Common myeloid progenitor, CD34-positive (primary cell): ENCODE measurements at regions not wholly inside any gene's neighbourhood (a gene's known extent, or its start where the extent isn't known, plus 50 kb on each side); places are given as distances from the start of the nearest gene placed in this dataset.

ENCODE experiments used
- CTCF ChIA-PET: fragments of 350-600 bp; sonication (Branson Sonifier 250); formaldehyde crosslinking; loops from one replicate; lab custom pipeline; 2021; ENCODE audit warnings: antibody characterized with exemption; lab: Charles Lee
- POLR2A ChIA-PET: fragments of 350-600 bp; sonication (Branson Sonifier 250); formaldehyde crosslinking; loops from one replicate; lab custom pipeline; 2021; ENCODE audit warnings: antibody characterized with exemption; lab: Charles Lee
- DNase-seq, 3 donors: peaks; one replicate each; pipeline versions ENCODE4 v3.0.0 to v3.0.0-alpha.2; 2013
- H3K27ac ChIP-seq, 2 experiments: 1 replicate in 1 of 2; 2 replicates in 1 of 2; pipeline ENCODE4 v1.7.0; 2013; ENCODE audit warnings: inconsistent platforms in 2 of 2, low read length in 2 of 2, mild to moderate bottlenecking in 2 of 2, low read depth in 1 of 2, moderate library complexity in 1 of 2; ENCODE audit not compliant: severe bottlenecking in 2 of 2, insufficient read depth in 1 of 2, poor library complexity in 1 of 2
- H3K27me3 ChIP-seq, 5 experiments: replicated peaks in 2 of 5; 1 replicate in 3 of 5; 2 replicates in 2 of 5; pipeline versions ENCODE4 v1.6.1 to v1.7.0; 2013; ENCODE audit warnings: low read length in 4 of 5, mild to moderate bottlenecking in 2 of 5, moderate library complexity in 2 of 5, inconsistent platforms in 1 of 5; ENCODE audit not compliant: insufficient read depth in 5 of 5, control insufficient read depth in 4 of 5
- H3K36me3 ChIP-seq, 4 experiments: 1 replicate in 2 of 4; 2 replicates in 2 of 4; pipeline versions ENCODE4 v1.6.1 to v1.7.0; 2013; ENCODE audit warnings: low read length in 3 of 4, control low read depth in 1 of 4, mild to moderate bottlenecking in 1 of 4; ENCODE audit not compliant: control insufficient read depth in 4 of 4, insufficient read depth in 4 of 4
- H3K4me1 ChIP-seq, 4 experiments: 1 replicate in 3 of 4; 2 replicates in 1 of 4; pipeline versions ENCODE4 v1.6.1 to v1.7.1; 2013; ENCODE audit warnings: low read length in 3 of 4, mild to moderate bottlenecking in 3 of 4, control low read depth in 1 of 4, inconsistent platforms in 1 of 4, moderate library complexity in 1 of 4; ENCODE audit not compliant: control insufficient read depth in 4 of 4, insufficient read depth in 4 of 4; ENCODE audit errors: control extremely low read depth in 1 of 4
- H3K4me3 ChIP-seq, 7 experiments: 1 replicate in 4 of 7; 2 replicates in 3 of 7; pipeline versions ENCODE4 v1.5.1 to v1.7.0; 2013; ENCODE audit warnings: mild to moderate bottlenecking in 7 of 7, low read length in 6 of 7, moderate library complexity in 6 of 7, inconsistent platforms in 2 of 7, low read depth in 2 of 7, control low read depth in 1 of 7; ENCODE audit not compliant: insufficient read depth in 4 of 7, control insufficient read depth in 1 of 7; ENCODE audit errors: extremely low read depth in 1 of 7
- H3K9me3 ChIP-seq, 5 experiments: 1 replicate in 4 of 5; 2 replicates in 1 of 5; pipeline versions ENCODE4 v1.6.1 to v1.7.1; 2013; ENCODE audit warnings: low read length in 4 of 5, mild to moderate bottlenecking in 2 of 5, inconsistent platforms in 1 of 5, low read depth in 1 of 5, moderate library complexity in 1 of 5; ENCODE audit not compliant: control insufficient read depth in 4 of 5, insufficient read depth in 2 of 5; ENCODE audit errors: control extremely low read depth in 1 of 5
- WGBS: methylation state at CpG from one replicate; pipeline ENCODE4 v1.1.5; 2013; ENCODE audit not compliant: insufficient coverage; 5-methylcytosine and 5-hydroxymethylcytosine counted together

- POLR2A ChIA-PET, result no interaction called here
- CTCF ChIA-PET, result interaction anchor here (0.9 kb wide), 1 partner anchor 26 kb away, joined by 3 read pairs; no protein-coding TSS in a partner anchor
- Histone ChIP-seq H3K36me3 (no peaks in the 10 kb centered on the region), H3K4me1 (no peaks in the 10 kb centered on the region), H3K9me3 (no peaks in the 10 kb centered on the region), H3K27ac (no peak overlapping the region), H3K27me3 (peaks cover 0 to 18% (median 11%) of the 10 kb centered on the region in 5 experiments), H3K4me3 (no peak overlapping the region)
- DNase-seq, result no peak
- 72% methylated on average over 4 of the region's 4 CpGs for WGBS
These were observed 194.8 kb upstream of the RGMA start for GRCh38 chr15:93283854-93284253.

GRCh38 chr15:93282808-93283207 is 193.8 kb upstream of the RGMA start:
- no peak overlapping the region for H3K4me3 ChIP-seq
- 100% methylated on average over 2 of the region's 3 CpGs for WGBS
- ChIA-PET CTCF (no interaction called here), POLR2A (no interaction called here)
- no peaks in the 10 kb centered on the region for H3K4me1 ChIP-seq
- no peak for DNase-seq
- H3K9me3 ChIP-seq, result no peaks in the 10 kb centered on the region
- no peaks in the 10 kb centered on the region for H3K36me3 ChIP-seq
- no peak overlapping the region for H3K27ac ChIP-seq
- peaks cover 0 to 18% (median 13%) of the 10 kb centered on the region in 5 experiments for H3K27me3 ChIP-seq

GRCh38 chr15:93278783-93279182 is 189.8 kb upstream of the RGMA start:
- H3K4me1 ChIP-seq, result no peaks in the 10 kb centered on the region
- WGBS, result 100% methylated on average over 2 of the region's 3 CpGs
- DNase-seq, result no peak
- H3K27ac ChIP-seq, result no peak overlapping the region
- POLR2A ChIA-PET, result no interaction called here
- H3K36me3 ChIP-seq, result no peaks in the 10 kb centered on the region
- CTCF ChIA-PET, result no interaction called here
- no peaks in the 10 kb centered on the region for H3K9me3 ChIP-seq
- peaks cover 0 to 18% (median 12%) of the 10 kb centered on the region in 5 experiments for H3K27me3 ChIP-seq
- H3K4me3 ChIP-seq, result no peak overlapping the region

GRCh38 chr15:93278006-93278405 is 189.0 kb upstream of the RGMA start:
- ChIA-PET CTCF (no interaction called here), POLR2A (no interaction called here)
- no peaks in the 10 kb centered on the region for H3K9me3 ChIP-seq
- peaks cover 0 to 18% (median 10%) of the 10 kb centered on the region in 5 experiments for H3K27me3 ChIP-seq
- no peaks in the 10 kb centered on the region for H3K36me3 ChIP-seq
- no peak overlapping the region for H3K27ac ChIP-seq
- H3K4me1 ChIP-seq, result no peaks in the 10 kb centered on the region
- DNase-seq, result no peak
- no peak overlapping the region for H3K4me3 ChIP-seq
- WGBS, result 95% methylated on average over 10 of the region's 10 CpGs

- Histone ChIP-seq H3K27me3 (peaks cover 0 to 3% (median 0%) of the 10 kb centered on the region in 5 experiments), H3K9me3 (peaks cover 0 to 22% (median 0%) of the 10 kb centered on the region in 5 experiments), H3K36me3 (no peaks in the 10 kb centered on the region), H3K4me3 (no peak overlapping the region), H3K4me1 (no peaks in the 10 kb centered on the region), H3K27ac (no peak overlapping the region)
- POLR2A ChIA-PET, result no interaction called here
- CTCF ChIA-PET, result no interaction called here
- WGBS, result 89% methylated on average over 4 of the region's 6 CpGs
- no peak for DNase-seq
These were observed 185.2 kb upstream of the RGMA start for GRCh38 chr15:93274257-93274656.

- POLR2A ChIA-PET, result no interaction called here
- CTCF ChIA-PET, result no interaction called here
- Histone ChIP-seq H3K36me3 (no peaks in the 10 kb centered on the region), H3K27ac (no peak overlapping the region), H3K4me1 (no peaks in the 10 kb centered on the region), H3K9me3 (peaks cover 0 to 23% (median 0%) of the 10 kb centered on the region in 5 experiments), H3K27me3 (no peaks in the 10 kb centered on the region), H3K4me3 (no peak overlapping the region)
- 100% methylated on average over 4 of the region's 7 CpGs for WGBS
- no peak for DNase-seq
These were observed 182.9 kb upstream of the RGMA start for GRCh38 chr15:93271871-93272270.

- no peak overlapping the region for H3K4me3 ChIP-seq
- 74% methylated on average over 8 of the region's 8 CpGs for WGBS
- no peaks in the 10 kb centered on the region for H3K36me3 ChIP-seq
- CTCF ChIA-PET, result interaction anchor here (0.6 kb wide), 1 partner anchor 92 kb away, joined by 3 read pairs; no protein-coding TSS in a partner anchor
- H3K4me1 ChIP-seq, result no peaks in the 10 kb centered on the region
- peaks cover 0 to 23% (median 0%) of the 10 kb centered on the region in 5 experiments for H3K9me3 ChIP-seq
- H3K27ac ChIP-seq, result no peak overlapping the region
- H3K27me3 ChIP-seq, result no peaks in the 10 kb centered on the region
- DNase-seq, result no peak
- POLR2A ChIA-PET, result no interaction called here
These were observed 182.0 kb upstream of the RGMA start for GRCh38 chr15:93270937-93271467.
